GM23338 (cell line): ENCODE measurements at regions not wholly inside any gene's neighbourhood (a gene's known extent, or its start where the extent isn't known, plus 50 kb on each side); places are given as distances from the start of the nearest gene placed in this dataset.

Experiments used
- ATAC-seq: fragments of 200-7000 bp; cut with Tn5 transposase; 3 replicates; pipeline ENCODE4 v1.9.1; 2020
- DNase-seq: peaks from one replicate; pipeline ENCODE4 v3.0.0-alpha.2; 2015; ENCODE audit warnings: low spot score
- H2AFZ ChIP-seq: fragments of 200-600 bp; sonication (generic); 2 replicates; pipeline ENCODE4 v1.8.0; 2016; ENCODE audit warnings: antibody characterized with exemption, mild to moderate bottlenecking, moderate library complexity
- H3F3A ChIP-seq: fragments of 200-600 bp; sonication (generic); replicated peaks from 2 replicates; pipeline ENCODE4 v1.8.0; 2017; ENCODE audit warnings: antibody characterized with exemption, mixed run types, low read depth
- H3K27ac ChIP-seq: fragments of 200-600 bp; sonication (generic); 2 replicates; pipeline ENCODE4 v1.6.1; 2016; ENCODE audit warnings: low read depth
- H3K27me3 ChIP-seq: fragments of 200-600 bp; sonication (generic); 2 replicates; pipeline ENCODE4 v1.8.0; 2016; ENCODE audit warnings: mild to moderate bottlenecking, mixed run types, moderate library complexity; ENCODE audit not compliant: insufficient read depth
- H3K36me3 ChIP-seq: fragments of 200-600 bp; sonication (generic); 2 replicates; pipeline ENCODE4 v1.8.0; 2016; ENCODE audit warnings: mild to moderate bottlenecking; ENCODE audit not compliant: insufficient read depth
- H3K4me1 ChIP-seq: fragments of 200-600 bp; sonication (generic); 2 replicates; pipeline ENCODE4 v1.8.0; 2016; ENCODE audit warnings: mild to moderate bottlenecking, moderate library complexity; ENCODE audit not compliant: insufficient read depth
- H3K4me2 ChIP-seq: fragments of 200-600 bp; sonication (generic); 2 replicates; pipeline ENCODE4 v1.7.1; 2017; ENCODE audit warnings: mixed run types
- H3K4me3 ChIP-seq: fragments of 200-600 bp; sonication (generic); 2 replicates; pipeline ENCODE4 v1.6.1; 2016; ENCODE audit warnings: mixed run types
- H3K79me2 ChIP-seq: fragments of 200-600 bp; sonication (generic); replicated peaks from 2 replicates; pipeline ENCODE4 v1.8.0; 2017; ENCODE audit warnings: mild to moderate bottlenecking; ENCODE audit not compliant: insufficient read depth
- H3K9me2 ChIP-seq: fragments of 200-600 bp; sonication (generic); 2 replicates; pipeline ENCODE4 v1.8.0; 2017; ENCODE audit not compliant: insufficient read depth
- H4K20me1 ChIP-seq: fragments of 200-600 bp; sonication (generic); replicated peaks from 2 replicates; pipeline ENCODE4 v1.8.0; 2017; ENCODE audit warnings: mild to moderate bottlenecking; ENCODE audit not compliant: insufficient read depth
- H3K27ac Mint-ChIP-seq: 2 replicates; pipeline ENCODE4 v1.8.0; 2020; ENCODE audit warnings: inconsistent platforms, mild to moderate bottlenecking, moderate library complexity, mixed read lengths
- H3K27me3 Mint-ChIP-seq: 3 replicates; pipeline ENCODE4 v1.8.0; 2022; ENCODE audit warnings: low read depth, mild to moderate bottlenecking, moderate library complexity, mixed read lengths, inconsistent platforms; ENCODE audit not compliant: insufficient read depth, poor library complexity
- H3K36me3 Mint-ChIP-seq: 3 replicates; pipeline ENCODE4 v1.8.0; 2021; ENCODE audit warnings: low read depth, mild to moderate bottlenecking, inconsistent platforms, moderate library complexity, mixed read lengths
- H3K4me1 Mint-ChIP-seq: 3 replicates; pipeline ENCODE4 v1.8.0; 2020; ENCODE audit warnings: mild to moderate bottlenecking, inconsistent platforms, mixed read lengths
- H3K4me3 Mint-ChIP-seq: 3 replicates; pipeline ENCODE4 v1.8.0; 2021; ENCODE audit warnings: moderate library complexity, mild to moderate bottlenecking, inconsistent platforms, mixed read lengths
- H3K9me3 Mint-ChIP-seq: 3 replicates; pipeline ENCODE4 v1.8.0; 2020; ENCODE audit warnings: moderate library complexity, mild to moderate bottlenecking, inconsistent platforms, mixed read lengths
- CREB1 ChIP-seq: fragments of 250-450 bp; sonication (Bioruptor Pico); IDR thresholded peaks from 2 replicates; pipeline ENCODE4 v1.5.0; 2020; ENCODE audit warnings: low read depth, mild to moderate bottlenecking, moderate library complexity
- CTCF ChIP-seq, 2 experiments: fragments of 200-600 bp in 1 of 2; sonication (generic) in 1 of 2; conservative IDR thresholded peaks; 2 replicates each; pipeline versions ENCODE4 v1.5.1 to v1.6.1; 2016 to 2017; ENCODE audit warnings: antibody characterized with exemption in 2 of 2, low read depth in 2 of 2, mild to moderate bottlenecking in 2 of 2, moderate library complexity in 1 of 2
- EZH2 ChIP-seq: fragments of 200-600 bp; sonication (generic); IDR thresholded peaks from one replicate; pipeline ENCODE4 v1.8.0; 2017; ENCODE audit warnings: antibody characterized with exemption, mild to moderate bottlenecking, low read depth; ENCODE audit not compliant: unreplicated experiment
- EZH2phosphoT487 ChIP-seq: fragments of 200-600 bp; sonication (generic); IDR thresholded peaks from one replicate; pipeline ENCODE4 v1.8.1; 2018; ENCODE audit warnings: antibody characterized with exemption; ENCODE audit not compliant: unreplicated experiment
- JUNB ChIP-seq: IDR thresholded peaks from one replicate; pipeline ENCODE4 v1.6.1; 2016; ENCODE audit warnings: antibody characterized with exemption; ENCODE audit not compliant: unreplicated experiment
- NANOG ChIP-seq: IDR thresholded peaks from 2 replicates; pipeline ENCODE4 v1.6.1; 2016; ENCODE audit warnings: antibody characterized with exemption, borderline replicate concordance
- POLR2AphosphoS5 ChIP-seq: IDR thresholded peaks from 2 replicates; pipeline ENCODE4 v1.6.1; 2016; ENCODE audit warnings: antibody characterized with exemption, low read depth
- STAT1 ChIP-seq: IDR thresholded peaks from one replicate; pipeline ENCODE4 v1.6.1; 2016; ENCODE audit warnings: antibody characterized with exemption; ENCODE audit not compliant: unreplicated experiment
- ZNF114 ChIP-seq: fragments of 250-450 bp; sonication (Bioruptor Pico); IDR thresholded peaks from 2 replicates; pipeline ENCODE4 v1.5.0; 2020; ENCODE audit warnings: mild to moderate bottlenecking, moderate library complexity
- ZNF331 ChIP-seq: fragments of 250-450 bp; sonication (Bioruptor Pico); IDR thresholded peaks from 2 replicates; pipeline ENCODE4 v1.5.0; 2020; ENCODE audit warnings: low read depth, mild to moderate bottlenecking, moderate library complexity
- ZNF462 ChIP-seq: fragments of 250-450 bp; sonication (Bioruptor Pico); IDR thresholded peaks from 2 replicates; pipeline ENCODE4 v1.5.0; 2020; ENCODE audit warnings: mild to moderate bottlenecking, moderate library complexity
- TF ChIP-seq, protein P1 (sequence below): IDR thresholded peaks from 2 replicates; pipeline ENCODE4 v1.6.1; 2016; ENCODE audit warnings: antibody characterized with exemption
- TF ChIP-seq, protein P2 (sequence below): IDR thresholded peaks from one replicate; pipeline ENCODE4 v1.6.1; 2018; ENCODE audit warnings: antibody characterized with exemption; ENCODE audit not compliant: unreplicated experiment

- H3K4me2 ChIP-seq: no peak overlapping the region
- H3F3A ChIP-seq: no peaks in the 10 kb centered on the region
- H3K27me3 Mint-ChIP-seq: no peaks in the 10 kb centered on the region
- H3K79me2 ChIP-seq: no peaks in the 10 kb centered on the region
- H4K20me1 ChIP-seq: no peaks in the 10 kb centered on the region
- H3K4me3 ChIP-seq: no peak overlapping the region
- H3K9me3 Mint-ChIP-seq: no peaks in the 10 kb centered on the region
- H3K4me3 Mint-ChIP-seq: no peak overlapping the region
- H3K4me1 ChIP-seq: no peaks in the 10 kb centered on the region
- no peaks in the 10 kb centered on the region for H3K36me3 ChIP-seq
- ATAC-seq (no peak), DNase-seq (no peak)
- TF ChIP-seq, protein P1, sequence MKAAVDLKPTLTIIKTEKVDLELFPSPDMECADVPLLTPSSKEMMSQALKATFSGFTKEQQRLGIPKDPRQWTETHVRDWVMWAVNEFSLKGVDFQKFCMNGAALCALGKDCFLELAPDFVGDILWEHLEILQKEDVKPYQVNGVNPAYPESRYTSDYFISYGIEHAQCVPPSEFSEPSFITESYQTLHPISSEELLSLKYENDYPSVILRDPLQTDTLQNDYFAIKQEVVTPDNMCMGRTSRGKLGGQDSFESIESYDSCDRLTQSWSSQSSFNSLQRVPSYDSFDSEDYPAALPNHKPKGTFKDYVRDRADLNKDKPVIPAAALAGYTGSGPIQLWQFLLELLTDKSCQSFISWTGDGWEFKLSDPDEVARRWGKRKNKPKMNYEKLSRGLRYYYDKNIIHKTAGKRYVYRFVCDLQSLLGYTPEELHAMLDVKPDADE: no peak
- TF ChIP-seq ZNF114 (CRISPR knock-in tag) (no peak), ZNF331 (CRISPR knock-in tag) (no peak), ZNF462 (no peak), NANOG (no peak), CREB1 (CRISPR knock-in tag) (no peak), CTCF (conservative IDR thresholded peaks at IDR 0.05; ENCODE audit: low read depth in 2 of 2) (no peak), JUNB (no peak), POLR2AphosphoS5 (no peak), STAT1 (no peak), EZH2phosphoT487 (no peak), EZH2 (no peak)
- TF ChIP-seq, protein P2, sequence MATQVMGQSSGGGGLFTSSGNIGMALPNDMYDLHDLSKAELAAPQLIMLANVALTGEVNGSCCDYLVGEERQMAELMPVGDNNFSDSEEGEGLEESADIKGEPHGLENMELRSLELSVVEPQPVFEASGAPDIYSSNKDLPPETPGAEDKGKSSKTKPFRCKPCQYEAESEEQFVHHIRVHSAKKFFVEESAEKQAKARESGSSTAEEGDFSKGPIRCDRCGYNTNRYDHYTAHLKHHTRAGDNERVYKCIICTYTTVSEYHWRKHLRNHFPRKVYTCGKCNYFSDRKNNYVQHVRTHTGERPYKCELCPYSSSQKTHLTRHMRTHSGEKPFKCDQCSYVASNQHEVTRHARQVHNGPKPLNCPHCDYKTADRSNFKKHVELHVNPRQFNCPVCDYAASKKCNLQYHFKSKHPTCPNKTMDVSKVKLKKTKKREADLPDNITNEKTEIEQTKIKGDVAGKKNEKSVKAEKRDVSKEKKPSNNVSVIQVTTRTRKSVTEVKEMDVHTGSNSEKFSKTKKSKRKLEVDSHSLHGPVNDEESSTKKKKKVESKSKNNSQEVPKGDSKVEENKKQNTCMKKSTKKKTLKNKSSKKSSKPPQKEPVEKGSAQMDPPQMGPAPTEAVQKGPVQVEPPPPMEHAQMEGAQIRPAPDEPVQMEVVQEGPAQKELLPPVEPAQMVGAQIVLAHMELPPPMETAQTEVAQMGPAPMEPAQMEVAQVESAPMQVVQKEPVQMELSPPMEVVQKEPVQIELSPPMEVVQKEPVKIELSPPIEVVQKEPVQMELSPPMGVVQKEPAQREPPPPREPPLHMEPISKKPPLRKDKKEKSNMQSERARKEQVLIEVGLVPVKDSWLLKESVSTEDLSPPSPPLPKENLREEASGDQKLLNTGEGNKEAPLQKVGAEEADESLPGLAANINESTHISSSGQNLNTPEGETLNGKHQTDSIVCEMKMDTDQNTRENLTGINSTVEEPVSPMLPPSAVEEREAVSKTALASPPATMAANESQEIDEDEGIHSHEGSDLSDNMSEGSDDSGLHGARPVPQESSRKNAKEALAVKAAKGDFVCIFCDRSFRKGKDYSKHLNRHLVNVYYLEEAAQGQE: no peak
- no peaks in the 10 kb centered on the region for H3K9me2 ChIP-seq
- no peaks in the 10 kb centered on the region for H3K36me3 Mint-ChIP-seq
- no peak overlapping the region for H3K27ac Mint-ChIP-seq
- 0 out of 2 replicates have a peak overlapping the region, but pooled peaks have one; percentile 59 for H2AFZ ChIP-seq
- H3K27ac ChIP-seq: no peak overlapping the region
- peaks cover 3% of the 10 kb centered on the region; the same call in 1 of the 3 replicates for H3K4me1 Mint-ChIP-seq
- H3K27me3 ChIP-seq: peaks cover 2% of the 10 kb centered on the region
These were observed 272.1 kb downstream of the GATA3 start for GRCh38 chr10:8326396-8327139.
